ENCODE measurements at regions not wholly inside any gene's neighbourhood (a gene's known extent, or its start where the extent isn't known, plus 50 kb on each side); places are given as distances from the start of the nearest gene placed in this dataset.

DNA sequence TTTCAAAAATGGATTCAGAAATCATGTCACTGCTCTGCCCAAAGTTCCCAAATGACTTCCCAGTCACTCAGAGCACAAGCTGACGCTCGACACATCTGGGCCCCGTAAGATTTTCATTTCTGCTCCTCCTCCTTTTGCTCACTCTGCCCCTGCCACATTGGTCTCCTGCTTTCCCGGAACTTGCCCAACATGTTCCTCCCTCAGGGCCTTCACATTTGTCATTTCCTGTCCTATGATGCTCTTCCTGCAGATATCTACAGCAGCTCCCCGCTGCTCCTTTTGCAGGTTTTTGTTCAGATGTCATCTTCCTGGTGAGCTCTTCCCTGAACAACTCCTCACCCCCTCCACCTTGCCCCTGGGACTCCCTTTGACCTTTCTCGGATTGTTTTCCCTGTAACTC lies 58.5 kb upstream of the IVNS1ABP start:
- no peak for DNase-seq (ENCODE audit: extremely low read depth in 1 of 2, low read depth in 1 of 2)

DNA sequence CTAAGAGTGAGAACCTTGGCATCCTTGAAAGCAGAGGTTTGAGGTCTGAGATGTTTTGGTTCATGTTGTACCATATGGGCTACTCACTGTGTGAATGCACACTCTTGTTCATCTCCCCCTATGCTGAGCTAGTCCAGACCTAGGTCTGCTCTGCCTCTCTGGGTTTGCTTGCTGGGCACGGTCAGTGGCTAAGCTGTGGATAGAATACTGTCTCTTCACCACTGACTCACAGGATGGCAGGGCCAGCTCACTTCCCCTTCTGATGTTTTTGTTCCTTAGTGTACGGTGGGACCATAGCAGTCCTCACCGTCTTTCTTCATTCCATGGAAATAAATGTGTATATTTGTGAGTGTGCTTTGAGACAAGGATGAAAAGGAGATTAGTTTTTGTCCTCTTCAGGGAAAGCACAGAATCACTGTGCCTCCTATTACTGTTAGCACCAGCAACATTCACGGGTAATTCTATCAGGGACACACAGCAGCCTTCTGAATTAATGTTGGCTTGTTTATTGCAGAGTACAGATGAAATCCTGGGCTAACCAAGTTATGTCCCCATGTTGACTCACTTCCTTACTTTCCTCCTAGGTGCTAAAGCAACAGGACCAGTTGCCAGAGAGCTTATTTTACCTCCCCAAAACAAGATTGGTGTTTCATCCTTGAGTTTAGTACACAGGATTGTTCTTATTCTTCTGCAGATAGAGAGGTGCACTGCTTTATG lies 56.9 kb upstream of the IVNS1ABP start:
- no peak for DNase-seq (ENCODE audit: extremely low read depth in 1 of 2, low read depth in 1 of 2)

DNA sequence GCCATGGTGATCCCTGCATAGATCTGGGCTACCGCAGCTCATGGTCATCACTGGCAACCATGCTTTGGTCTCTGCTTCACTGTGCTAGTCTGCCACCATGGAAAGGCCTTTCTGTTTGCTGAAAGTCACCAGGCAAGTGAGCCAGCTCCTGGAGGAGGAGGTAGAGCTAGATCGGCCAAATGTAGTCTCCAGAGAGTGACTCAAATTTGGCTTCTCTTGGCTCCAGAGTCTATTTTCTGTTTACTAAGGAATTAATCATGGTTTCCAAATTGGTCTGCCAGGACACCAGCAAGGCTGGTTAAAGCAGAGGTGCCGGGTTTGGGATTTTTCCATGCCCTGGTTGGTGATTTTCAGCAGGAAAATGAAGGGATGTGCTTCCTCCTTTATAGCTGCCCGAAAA lies 52.7 kb upstream of the IVNS1ABP start:
- DNase-seq (ENCODE audit: extremely low read depth in 1 of 2, low read depth in 1 of 2) = no peak

DNA sequence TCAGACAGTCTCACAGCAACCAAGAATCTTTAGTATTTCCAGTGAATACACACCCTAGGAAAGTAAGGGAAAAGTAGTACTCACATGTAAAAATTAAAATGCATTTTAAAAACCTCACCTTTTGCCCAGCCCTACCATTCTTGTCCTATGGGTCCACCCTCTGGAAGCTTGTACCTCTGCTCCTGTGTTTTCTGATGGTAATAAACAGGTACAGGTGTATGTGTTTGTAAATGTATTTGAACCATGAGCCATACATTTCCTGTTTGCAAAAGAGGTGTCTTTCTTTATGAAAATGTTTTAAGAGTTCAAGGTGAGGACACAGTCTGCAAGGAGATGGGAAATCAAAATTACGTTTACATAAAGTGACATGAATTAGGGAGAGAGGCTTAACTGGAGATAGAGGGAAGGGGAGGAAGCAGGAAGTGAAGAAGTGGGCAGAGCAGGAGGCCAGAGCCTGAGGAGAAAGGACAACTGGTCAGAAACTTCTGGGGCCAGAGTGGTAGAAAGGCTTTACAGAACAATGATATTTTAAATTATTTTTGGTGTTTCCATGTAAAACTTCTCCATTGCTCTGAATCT lies 52.0 kb upstream of the IVNS1ABP start:
- no peak for DNase-seq (ENCODE audit: extremely low read depth in 1 of 2, low read depth in 1 of 2)

DNA sequence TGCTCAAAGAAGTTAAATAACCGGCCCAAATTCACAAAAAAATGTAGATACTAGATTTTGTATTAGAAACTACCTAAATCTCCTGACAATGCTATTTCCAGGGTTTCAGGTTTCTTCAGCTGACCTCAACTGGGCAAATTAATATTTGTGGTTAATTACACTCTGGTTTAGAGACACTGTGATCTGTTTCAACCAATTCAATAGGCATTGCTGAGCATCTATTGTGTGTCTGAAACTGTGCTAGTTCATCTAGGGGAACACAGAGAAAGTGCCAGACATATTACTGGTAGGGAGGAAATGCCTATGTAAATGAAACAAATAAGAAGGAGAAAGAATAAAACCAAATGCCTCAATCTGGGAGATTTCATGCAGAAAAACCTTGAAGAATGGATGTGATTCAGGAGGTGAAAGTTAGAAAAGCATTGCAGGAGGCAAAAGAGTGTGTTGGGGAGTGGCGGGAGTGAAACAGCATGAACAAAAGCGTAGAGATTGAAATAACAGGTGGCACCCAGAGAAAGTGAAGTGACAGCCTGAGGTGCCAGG lies 51.3 kb upstream of the IVNS1ABP start:
- DNase-seq (ENCODE audit: extremely low read depth in 1 of 2, low read depth in 1 of 2) = no peak

DNA sequence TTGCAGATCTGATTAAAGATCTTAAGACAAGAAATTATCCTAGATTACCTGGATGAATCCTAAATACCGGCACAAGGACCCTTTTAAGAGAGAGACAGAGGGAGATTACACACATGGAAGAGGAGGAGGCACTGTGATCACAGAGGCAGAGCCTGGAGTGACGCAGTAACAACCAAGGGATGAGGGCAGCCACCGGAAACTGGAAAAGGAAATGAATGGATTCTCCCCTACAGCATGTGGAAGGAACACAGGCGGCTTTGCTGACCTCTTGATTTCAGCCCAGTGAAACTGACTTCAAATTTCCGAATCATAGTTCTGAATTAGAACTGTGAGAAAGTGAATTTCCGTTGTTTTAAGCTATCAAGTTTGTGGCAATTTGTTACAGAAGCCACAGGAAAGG lies 50.2 kb upstream of the IVNS1ABP start:
- DNase-seq (ENCODE audit: extremely low read depth in 1 of 2, low read depth in 1 of 2) = no peak
